HCEC 1CT (cell line): ENCODE measurements at regions not wholly inside any gene's neighbourhood (a gene's known extent, or its start where the extent isn't known, plus 50 kb on each side); places are given as distances from the start of the nearest gene placed in this dataset.

Experiments
- DNase-seq: peaks from one replicate; pipeline ENCODE4 v3.0.0-alpha.2; 2017

- DNase-seq = no peak
Measured at GRCh38 chr16:85380905-85381737, 232.0 kb upstream of the GSE1 start.

- no peak for DNase-seq
Measured at GRCh38 chr16:85381738-85382592, 231.2 kb upstream of the GSE1 start.

- DNase-seq = no peak
Measured at GRCh38 chr16:85382717-85383118, 230.4 kb upstream of the GSE1 start.

- no peak for DNase-seq
Measured at GRCh38 chr16:85383836-85384832, 229.0 kb upstream of the GSE1 start.

GRCh38 chr16:85384833-85385462, 228.2 kb upstream of the GSE1 start:
- DNase-seq = no peak

- no peak for DNase-seq
Measured at GRCh38 chr16:85385463-85386331, 227.4 kb upstream of the GSE1 start.

- no peak for DNase-seq
Measured at GRCh38 chr16:85386467-85387170, 226.5 kb upstream of the GSE1 start.

- DNase-seq = no peak
Measured at GRCh38 chr16:85387171-85387507, 226.0 kb upstream of the GSE1 start.

GRCh38 chr16:85387731-85388295, 225.3 kb upstream of the GSE1 start:
- no peak for DNase-seq

- no peak for DNase-seq
Measured at GRCh38 chr16:85389679-85390470, 223.2 kb upstream of the GSE1 start.

GRCh38 chr16:85390511-85391174, 222.5 kb upstream of the GSE1 start:
- peak; percentile 83 for DNase-seq

- DNase-seq = no peak
Measured at GRCh38 chr16:85391175-85391707, 221.9 kb upstream of the GSE1 start.

- DNase-seq = no peak
Measured at GRCh38 chr16:85391769-85392583, 221.1 kb upstream of the GSE1 start.

GRCh38 chr16:85392756-85393673, 220.1 kb upstream of the GSE1 start:
- no peak for DNase-seq

GRCh38 chr16:85393674-85394451, 219.3 kb upstream of the GSE1 start:
- DNase-seq = peak; percentile 24
